ENCODE measurements at regions not wholly inside any gene's neighbourhood (a gene's known extent, or its start where the extent isn't known, plus 50 kb on each side); places are given as distances from the start of the nearest gene placed in this dataset.

DNA sequence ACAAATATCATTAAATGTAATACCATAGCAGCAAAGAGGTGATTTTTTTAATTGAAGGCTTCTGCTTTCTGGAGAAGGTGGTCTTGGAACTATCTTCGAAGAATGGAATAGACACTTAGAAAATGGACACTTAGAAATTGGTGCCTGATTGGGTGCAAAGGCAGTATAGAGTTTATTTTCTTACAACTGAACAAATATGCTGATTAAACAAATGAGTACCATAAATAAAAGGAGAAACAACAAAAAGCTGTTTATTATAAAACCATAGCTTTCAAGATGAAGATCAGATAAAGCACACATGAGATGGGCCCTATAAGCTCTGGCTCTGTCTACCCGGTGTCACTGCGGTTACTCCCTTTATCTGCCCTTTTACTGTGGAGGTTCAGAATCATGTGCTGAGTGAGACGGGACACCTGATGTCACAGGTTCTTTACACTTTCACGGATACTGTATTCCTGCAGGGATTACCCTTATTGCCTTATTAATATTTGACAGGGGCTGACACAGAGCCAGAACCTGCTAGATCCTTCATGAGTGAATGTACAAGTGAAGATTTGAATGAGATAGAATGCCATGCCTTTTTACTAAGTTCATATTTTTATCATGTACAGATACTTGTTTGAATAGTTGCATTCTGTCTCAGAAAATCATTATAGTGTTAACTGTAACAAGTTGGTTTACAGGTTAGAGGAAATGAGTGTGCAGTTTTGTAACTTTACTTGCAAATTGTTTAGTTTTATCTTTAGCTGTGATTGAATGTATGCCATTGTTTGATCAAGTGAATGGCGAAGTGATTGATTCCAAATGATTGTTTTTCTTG is 477.5 kb upstream of the RGS6 start:
- Histone ChIP-seq H3K4me1 (ENCODE audit: insufficient read depth, low read length) (no peaks in the 10 kb centered on the region), H3K27me3 (ENCODE audit: insufficient read depth, low read length) (no peaks in the 10 kb centered on the region), H4K5ac (ENCODE audit: insufficient read length, low read depth, low read length) (no peak overlapping the region), H2AFZ (ENCODE audit: low read length) (no peak overlapping the region), H4K8ac (replicated peaks; ENCODE audit: insufficient read length, low read depth, low read length) (no peak overlapping the region), H3K56ac (ENCODE audit: insufficient read length, low read depth, low read length) (no peak overlapping the region), H3K9me3 (ENCODE audit: control insufficient read depth, low read depth, low read length) (no peaks in the 10 kb centered on the region), H4K91ac (ENCODE audit: insufficient read length, low read depth, low read length) (no peak overlapping the region), H3K27ac (ENCODE audit: insufficient read length, low read depth, low read length) (no peak overlapping the region), H4K20me1 (ENCODE audit: control insufficient read depth, insufficient read depth, insufficient read length) (no peaks in the 10 kb centered on the region), H2BK5ac (ENCODE audit: insufficient read length, low read length) (no peak overlapping the region), H3K23me2 (ENCODE audit: insufficient read length, low read depth, low read length, poor library complexity, severe bottlenecking) (no peaks in the 10 kb centered on the region), H3K4ac (ENCODE audit: low read depth, low read length) (no peak overlapping the region), H2BK15ac (ENCODE audit: low read depth, low read length) (no peak overlapping the region), H3K79me1 (ENCODE audit: insufficient read depth, low read depth, low read length, poor library complexity, severe bottlenecking) (no peaks in the 10 kb centered on the region), H2BK120ac (ENCODE audit: low read depth, low read length, poor library complexity, severe bottlenecking) (no peak overlapping the region), H2BK12ac (ENCODE audit: insufficient read length, low read depth, low read length) (no peak overlapping the region), H3K23ac (ENCODE audit: insufficient read length, low read depth, low read length) (no peak overlapping the region), H3K9ac (ENCODE audit: extremely low read depth, insufficient read length, low read length) (no peak overlapping the region), H3K14ac (ENCODE audit: insufficient read depth, low read length) (no peak overlapping the region), H2AK5ac (ENCODE audit: insufficient read length, low read length) (no peak overlapping the region), H3K79me2 (ENCODE audit: insufficient read depth, low read length) (no peaks in the 10 kb centered on the region; the same call in 1 of the 2 replicates), H3K18ac (ENCODE audit: insufficient read length, low read depth, low read length) (no peak overlapping the region), H3T11ph (ENCODE audit: low read length) (no peak overlapping the region), H3K4me2 (ENCODE audit: insufficient read depth, insufficient read length, low read length) (no peak overlapping the region), H2BK20ac (ENCODE audit: low read depth, low read length, poor library complexity, severe bottlenecking) (no peak overlapping the region)
- TF ChIP-seq, protein P1, sequence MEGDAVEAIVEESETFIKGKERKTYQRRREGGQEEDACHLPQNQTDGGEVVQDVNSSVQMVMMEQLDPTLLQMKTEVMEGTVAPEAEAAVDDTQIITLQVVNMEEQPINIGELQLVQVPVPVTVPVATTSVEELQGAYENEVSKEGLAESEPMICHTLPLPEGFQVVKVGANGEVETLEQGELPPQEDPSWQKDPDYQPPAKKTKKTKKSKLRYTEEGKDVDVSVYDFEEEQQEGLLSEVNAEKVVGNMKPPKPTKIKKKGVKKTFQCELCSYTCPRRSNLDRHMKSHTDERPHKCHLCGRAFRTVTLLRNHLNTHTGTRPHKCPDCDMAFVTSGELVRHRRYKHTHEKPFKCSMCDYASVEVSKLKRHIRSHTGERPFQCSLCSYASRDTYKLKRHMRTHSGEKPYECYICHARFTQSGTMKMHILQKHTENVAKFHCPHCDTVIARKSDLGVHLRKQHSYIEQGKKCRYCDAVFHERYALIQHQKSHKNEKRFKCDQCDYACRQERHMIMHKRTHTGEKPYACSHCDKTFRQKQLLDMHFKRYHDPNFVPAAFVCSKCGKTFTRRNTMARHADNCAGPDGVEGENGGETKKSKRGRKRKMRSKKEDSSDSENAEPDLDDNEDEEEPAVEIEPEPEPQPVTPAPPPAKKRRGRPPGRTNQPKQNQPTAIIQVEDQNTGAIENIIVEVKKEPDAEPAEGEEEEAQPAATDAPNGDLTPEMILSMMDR (conservative IDR thresholded peaks at IDR 0.05): no peak
- DNase-seq: no peak
- H3K9me3 Mint-ChIP-seq: peaks cover 0 to 2% of the 10 kb centered on the region in 2 experiments; a peak in 2 of 5 replicates
- H3K4me3 Mint-ChIP-seq: no peak overlapping the region
- WGBS (ENCODE audit: extremely low coverage, insufficient read length, low lambda C conversion rate): no CpG with 5 or more reads among the region's 6 CpGs
- peak overlapping the region in 2 of 3 experiments; percentile 8 to 46; a peak in 2 of 7 replicates for H3K27ac Mint-ChIP-seq
- H3K36me3 Mint-ChIP-seq (ENCODE audit: insufficient read depth in 1 of 3, low read depth in 3 of 3): peaks cover 5 to 7% (median 6%) of the 10 kb centered on the region in 3 experiments; a peak in 6 of 7 replicates
- no peaks in the 10 kb centered on the region for H3K27me3 Mint-ChIP-seq (ENCODE audit: low read depth)
- no peaks in the 10 kb centered on the region for H3K4me1 Mint-ChIP-seq
